ENCODE measurements at regions not wholly inside any gene's neighbourhood (a gene's known extent, or its start where the extent isn't known, plus 50 kb on each side); places are given as distances from the start of the nearest gene placed in this dataset.
A peak's percentile ranks its signal among the peaks of the same experiment; 100 is the strongest.

DNA sequence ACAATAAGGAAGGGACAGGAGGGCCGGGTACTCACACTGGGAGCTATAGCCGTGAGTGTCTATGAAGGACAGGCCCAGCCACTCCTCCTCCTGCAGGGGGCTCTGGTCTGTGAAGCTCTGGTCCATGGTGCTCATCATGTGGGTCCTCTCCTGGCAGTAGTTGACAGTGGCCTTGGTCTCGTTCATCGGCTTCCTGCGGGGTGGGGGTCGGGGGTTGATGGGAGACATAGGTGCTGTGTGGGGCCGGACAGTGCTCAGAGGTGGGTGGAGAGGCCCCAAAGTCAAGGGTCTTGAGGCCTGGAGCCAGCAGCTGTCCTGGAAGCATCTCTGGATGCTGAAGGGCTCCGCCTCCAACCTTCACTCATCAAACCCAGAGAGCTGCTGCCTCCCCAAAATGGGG is 260.4 kb downstream of the PTPRU start:
- TF ChIP-seq CTCF (IDR thresholded peaks at IDR 0.05 in 8 of 11, conservative IDR thresholded peaks at IDR 0.05 in 3 of 11), result no peak
- 86 to 92% (median 86%) methylated on average over 6 to 8 of the region's 8 CpGs for WGBS, 5 donors
- Histone ChIP-seq H3K27ac (no peak overlapping the region), H3K9me3 (peaks cover 0 to 28% (median 21%) of the 10 kb centered on the region in 8 donors), H3K36me3 (no peaks in the 10 kb centered on the region), H3K27me3 (replicated peaks in 1 of 7) (peaks cover 0 to 36% (median 0%) of the 10 kb centered on the region in 7 donors), H3K4me1 (no peaks in the 10 kb centered on the region), H3K4me3 (no peak overlapping the region)
- intact Hi-C loops (cut with DNase I; ENCODE audit: low total_unique reads), result no loop called here
- DNase-seq, result peak; percentile 52

DNA sequence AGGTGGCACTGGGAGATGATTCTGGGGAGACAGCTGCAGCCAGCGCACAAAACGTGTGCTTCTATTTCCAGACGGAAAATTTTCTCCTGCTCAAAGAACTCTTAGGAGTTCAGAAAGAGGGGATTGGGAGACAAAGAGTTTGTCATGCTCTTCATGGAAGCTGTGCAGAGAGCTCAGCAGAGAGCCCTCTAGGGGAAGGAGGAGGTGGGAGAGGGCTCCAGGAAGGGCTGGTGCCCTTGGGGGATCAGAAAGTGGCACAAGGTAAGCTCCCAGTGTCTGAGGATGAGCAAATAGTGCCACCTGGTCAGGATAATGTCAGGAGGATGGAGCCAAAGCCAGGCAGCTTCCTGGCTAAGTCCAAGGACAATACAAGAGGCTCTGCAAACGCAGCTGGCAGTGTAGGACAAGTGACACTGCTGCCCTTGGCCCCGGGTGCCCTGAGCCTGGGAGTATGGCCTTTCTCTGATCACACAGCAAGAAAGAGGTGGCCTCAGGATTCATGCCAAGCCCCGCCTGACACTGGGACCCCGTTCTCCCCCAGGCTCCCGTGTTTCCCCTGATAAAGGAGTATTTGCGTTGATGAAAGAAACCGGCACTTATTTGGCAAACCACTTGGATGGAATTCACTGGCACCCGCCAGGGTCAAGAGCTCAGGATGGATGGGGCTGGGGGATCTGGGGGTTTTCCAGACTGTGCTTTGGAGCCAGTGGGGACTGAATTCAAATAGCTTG is 254.0 kb downstream of the PTPRU start:
- no peak for DNase-seq
- intact Hi-C loops (cut with DNase I; ENCODE audit: low total_unique reads), result no loop called here

DNA sequence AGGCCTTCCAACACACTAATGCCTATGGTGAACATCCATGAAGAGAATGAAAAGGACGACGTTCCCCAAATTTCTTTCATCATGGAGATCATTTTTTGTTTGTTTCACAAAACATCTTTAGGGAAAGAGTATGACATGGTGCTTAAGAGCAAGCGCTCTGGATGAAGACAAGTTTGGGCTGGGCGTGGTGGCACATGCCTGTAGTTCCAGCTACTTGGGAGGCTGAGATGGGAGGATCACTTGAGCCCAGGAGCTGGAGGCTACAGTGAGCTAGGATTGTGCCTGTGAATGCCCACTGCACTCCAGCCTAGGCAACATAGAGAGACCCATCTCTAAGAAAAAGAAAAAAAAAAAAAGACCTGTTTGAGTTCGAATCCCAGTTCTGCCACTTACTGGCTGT is 253.1 kb downstream of the PTPRU start:
- Histone ChIP-seq H3K27me3 (replicated peaks in 1 of 7) (peaks cover 0 to 25% (median 0%) of the 10 kb centered on the region in 7 donors), H3K36me3 (no peaks in the 10 kb centered on the region), H3K9me3 (peaks cover 0 to under 1% (median 0%) of the 10 kb centered on the region in 8 donors), H3K4me1 (peaks cover 0 to 6% (median 0%) of the 10 kb centered on the region in 6 donors), H3K27ac (no peak overlapping the region), H3K4me3 (no peak overlapping the region)
- DNase-seq, result no peak
- WGBS, 5 donors, result 87 to 95% (median 88%) methylated on average over 5 of the region's 5 CpGs
- TF ChIP-seq CTCF (IDR thresholded peaks at IDR 0.05 in 8 of 11, conservative IDR thresholded peaks at IDR 0.05 in 3 of 11) (no peak), POLR2A (IDR thresholded peaks at IDR 0.05) (no peak), POLR2AphosphoS5 (IDR thresholded peaks at IDR 0.05) (no peak)
- intact Hi-C loops (cut with DNase I; ENCODE audit: low total_unique reads), result no loop called here

More for the DNA sequence above, 254.0 kb downstream of the PTPRU start:
- H3K36me3 ChIP-seq, result no peaks in the 10 kb centered on the region
- peaks cover 0 to 17% (median 0%) of the 10 kb centered on the region in 7 donors for H3K27me3 ChIP-seq (replicated peaks in 1 of 7)
- peaks cover 0 to 6% (median 0%) of the 10 kb centered on the region in 6 donors for H3K4me1 ChIP-seq
- H3K27ac ChIP-seq, result no peak overlapping the region
- 47 to 67% (median 61%) methylated on average over 11 of the region's 11 CpGs for WGBS, 5 donors
- no peak overlapping the region for H3K4me3 ChIP-seq
- TF ChIP-seq CTCF (IDR thresholded peaks at IDR 0.05 in 8 of 11, conservative IDR thresholded peaks at IDR 0.05 in 3 of 11) (no peak), POLR2AphosphoS5 (IDR thresholded peaks at IDR 0.05) (no peak), POLR2A (IDR thresholded peaks at IDR 0.05) (no peak)
- H3K9me3 ChIP-seq, result peaks cover 0 to 10% (median 7%) of the 10 kb centered on the region in 8 donors

DNA sequence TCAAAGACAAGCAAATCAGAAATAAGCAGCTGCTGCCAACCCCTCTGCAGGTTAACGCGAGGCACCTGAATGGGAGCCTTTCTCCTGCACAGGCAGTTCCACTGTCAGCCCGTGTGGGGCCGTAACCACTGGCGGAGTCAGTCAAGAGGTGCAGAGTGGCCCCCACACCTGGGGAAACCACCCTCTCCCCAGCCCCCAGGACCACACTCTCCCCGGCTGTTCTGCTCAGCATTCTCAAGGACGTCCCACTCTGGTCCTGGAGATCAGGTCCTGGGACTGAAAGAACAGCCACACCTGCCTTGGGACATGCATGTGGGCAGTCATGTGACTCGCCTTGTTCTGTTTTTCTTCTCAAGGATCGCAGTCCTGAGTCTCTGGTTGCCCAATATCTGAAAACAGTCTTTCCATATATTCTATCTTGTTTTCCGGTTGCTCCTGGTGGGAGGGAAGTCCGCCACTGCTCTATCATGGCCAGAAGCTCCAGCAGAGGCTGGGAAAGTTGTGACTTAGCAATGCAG is 252.5 kb downstream of the PTPRU start:
- no peaks in the 10 kb centered on the region for H3K9me3 ChIP-seq
- peaks cover 0 to 6% (median 0%) of the 10 kb centered on the region in 6 donors for H3K4me1 ChIP-seq
- TF ChIP-seq CTCF (IDR thresholded peaks at IDR 0.05 in 8 of 11, conservative IDR thresholded peaks at IDR 0.05 in 3 of 11) (no peak), POLR2AphosphoS5 (IDR thresholded peaks at IDR 0.05) (no peak), POLR2A (IDR thresholded peaks at IDR 0.05) (no peak)
- no peak for DNase-seq
- intact Hi-C loops (cut with DNase I; ENCODE audit: low total_unique reads), result no loop called here
- peaks cover 0 to 31% (median 0%) of the 10 kb centered on the region in 7 donors for H3K27me3 ChIP-seq (replicated peaks in 1 of 7)
- no peaks in the 10 kb centered on the region for H3K36me3 ChIP-seq
- 78 to 89% (median 83%) methylated on average over 8 to 11 of the region's 11 CpGs for WGBS, 5 donors
- H3K27ac ChIP-seq, result no peak overlapping the region
- no peak overlapping the region for H3K4me3 ChIP-seq

Measured in spleen (tissue), 11 donors.